ENCODE measurements at regions not wholly inside any gene's neighbourhood (a gene's known extent, or its start where the extent isn't known, plus 50 kb on each side); places are given as distances from the start of the nearest gene placed in this dataset.

DNA sequence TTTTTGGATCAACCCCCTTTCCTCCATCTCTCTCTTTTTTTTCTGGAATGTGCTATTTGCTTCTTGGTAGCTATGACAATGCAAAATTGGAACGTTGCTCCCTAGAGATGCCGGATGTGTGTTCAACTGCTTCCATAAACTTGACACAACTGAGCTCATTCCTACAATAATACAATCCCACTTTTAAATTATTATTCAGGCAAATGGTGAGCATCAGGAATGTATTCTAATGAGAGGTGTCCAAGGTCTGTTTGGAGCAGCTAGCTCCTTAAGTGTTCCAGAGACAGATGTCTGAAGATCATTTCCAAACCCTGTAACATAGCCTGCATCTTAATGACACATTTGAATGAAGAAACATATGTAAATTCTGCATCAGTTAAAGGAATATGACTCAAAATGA lies 518.4 kb downstream of the TAF11L14 start:
- 90% methylated on average over 2 of the region's 2 CpGs for whole genome bisulfite sequencing (ENCODE audit: low lambda C conversion rate, missing lambda C conversion rate)
- no peaks in the 10 kb centered on the region for H3K36me3 ChIP-seq (replicated peaks; ENCODE audit: insufficient read depth, low read depth)
- TF ChIP-seq, protein P1, sequence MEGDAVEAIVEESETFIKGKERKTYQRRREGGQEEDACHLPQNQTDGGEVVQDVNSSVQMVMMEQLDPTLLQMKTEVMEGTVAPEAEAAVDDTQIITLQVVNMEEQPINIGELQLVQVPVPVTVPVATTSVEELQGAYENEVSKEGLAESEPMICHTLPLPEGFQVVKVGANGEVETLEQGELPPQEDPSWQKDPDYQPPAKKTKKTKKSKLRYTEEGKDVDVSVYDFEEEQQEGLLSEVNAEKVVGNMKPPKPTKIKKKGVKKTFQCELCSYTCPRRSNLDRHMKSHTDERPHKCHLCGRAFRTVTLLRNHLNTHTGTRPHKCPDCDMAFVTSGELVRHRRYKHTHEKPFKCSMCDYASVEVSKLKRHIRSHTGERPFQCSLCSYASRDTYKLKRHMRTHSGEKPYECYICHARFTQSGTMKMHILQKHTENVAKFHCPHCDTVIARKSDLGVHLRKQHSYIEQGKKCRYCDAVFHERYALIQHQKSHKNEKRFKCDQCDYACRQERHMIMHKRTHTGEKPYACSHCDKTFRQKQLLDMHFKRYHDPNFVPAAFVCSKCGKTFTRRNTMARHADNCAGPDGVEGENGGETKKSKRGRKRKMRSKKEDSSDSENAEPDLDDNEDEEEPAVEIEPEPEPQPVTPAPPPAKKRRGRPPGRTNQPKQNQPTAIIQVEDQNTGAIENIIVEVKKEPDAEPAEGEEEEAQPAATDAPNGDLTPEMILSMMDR (IDR thresholded peaks at IDR 0.05; ENCODE audit: poor library complexity) = no peak
- TF ChIP-seq EZH2 (IDR thresholded peaks at IDR 0.05; ENCODE audit: borderline replicate concordance) = no peak
- no peak for TF ChIP-seq EZH2phosphoT487 (IDR thresholded peaks at IDR 0.05; ENCODE audit: low read depth, severe bottlenecking, unreplicated experiment)
- no peaks in the 10 kb centered on the region for H3K9me3 ChIP-seq (ENCODE audit: low read depth)
- no peak overlapping the region for H3K4me2 ChIP-seq
- H3K4me3 ChIP-seq = no peak overlapping the region
- H4K20me1 ChIP-seq (ENCODE audit: insufficient read depth, poor library complexity, severe bottlenecking) = no peaks in the 10 kb centered on the region
- no peak overlapping the region for H3K27ac ChIP-seq
- DNase-seq (ENCODE audit: low spot score) = no peak
- no peaks in the 10 kb centered on the region for H3K79me2 ChIP-seq
- H3K9me2 ChIP-seq (replicated peaks; ENCODE audit: insufficient read depth) = no peaks in the 10 kb centered on the region
- H3K4me1 ChIP-seq (ENCODE audit: insufficient read depth) = no peaks in the 10 kb centered on the region
- no peaks in the 10 kb centered on the region for H3K27me3 ChIP-seq
- H2AFZ ChIP-seq = no peak overlapping the region

DNA sequence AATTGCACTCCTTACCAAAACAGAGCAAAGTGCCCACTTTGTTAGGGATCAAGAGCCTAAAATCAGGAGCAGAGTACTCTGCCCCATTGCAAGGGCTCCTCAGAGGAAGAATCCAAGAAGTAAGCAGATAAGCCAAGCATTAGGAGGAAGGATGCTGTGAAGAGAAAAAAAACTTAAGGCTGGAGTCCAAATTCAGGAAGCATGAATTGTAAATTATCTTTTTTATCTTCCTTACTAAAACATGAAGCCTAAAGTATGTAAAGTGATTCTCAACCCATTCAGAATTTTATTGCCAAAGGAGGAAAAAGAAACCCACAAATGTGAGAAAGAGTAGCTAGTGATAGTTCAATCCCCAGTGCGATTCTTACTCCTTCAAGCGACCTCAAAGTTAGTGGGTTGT lies 523.9 kb downstream of the TAF11L14 start:
- no peak for DNase-seq (ENCODE audit: low spot score)
- H3K9me3 ChIP-seq (ENCODE audit: low read depth) = no peaks in the 10 kb centered on the region
- 100% methylated on average over 2 of the region's 2 CpGs for WGBS (ENCODE audit: low lambda C conversion rate, missing lambda C conversion rate)
- H3K27ac ChIP-seq = no peak overlapping the region
- H3K36me3 ChIP-seq (replicated peaks; ENCODE audit: insufficient read depth, low read depth) = no peaks in the 10 kb centered on the region
- no peaks in the 10 kb centered on the region for H3K79me2 ChIP-seq
- H3K4me2 ChIP-seq = no peak overlapping the region
- H3K27me3 ChIP-seq = no peaks in the 10 kb centered on the region
- no peak overlapping the region for H2AFZ ChIP-seq
- H4K20me1 ChIP-seq (ENCODE audit: insufficient read depth, poor library complexity, severe bottlenecking) = no peaks in the 10 kb centered on the region
- TF ChIP-seq, protein P1 (IDR thresholded peaks at IDR 0.05; ENCODE audit: poor library complexity) = no peak
- TF ChIP-seq EZH2 (IDR thresholded peaks at IDR 0.05; ENCODE audit: borderline replicate concordance) (no peak), EZH2phosphoT487 (IDR thresholded peaks at IDR 0.05; ENCODE audit: low read depth, severe bottlenecking, unreplicated experiment) (no peak)
- no peaks in the 10 kb centered on the region for H3K9me2 ChIP-seq (replicated peaks; ENCODE audit: insufficient read depth)
- H3K4me1 ChIP-seq (ENCODE audit: insufficient read depth) = no peaks in the 10 kb centered on the region
- H3K4me3 ChIP-seq = no peak overlapping the region

DNA sequence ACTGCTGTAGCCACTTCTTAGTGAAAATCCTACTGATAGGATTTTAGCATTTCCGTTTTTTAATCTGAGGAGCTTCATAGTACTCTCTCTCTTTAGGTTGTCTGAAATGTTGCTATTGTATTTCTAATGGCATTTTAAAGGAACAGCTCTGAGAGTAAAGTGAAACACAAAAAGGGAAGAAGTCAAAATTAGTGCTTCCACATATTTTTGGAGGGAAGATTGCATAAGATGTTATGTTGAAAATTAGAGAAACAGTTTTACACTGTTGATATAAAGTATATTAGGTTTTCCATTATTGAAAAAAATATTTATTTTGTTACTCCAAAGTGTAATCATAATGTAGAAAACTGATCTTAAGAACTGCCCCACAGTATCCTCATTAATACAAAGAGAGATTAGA lies 525.1 kb downstream of the TAF11L14 start:
- Histone ChIP-seq H3K4me3 (no peak overlapping the region), H4K20me1 (ENCODE audit: insufficient read depth, poor library complexity, severe bottlenecking) (no peaks in the 10 kb centered on the region), H3K4me2 (no peak overlapping the region), H2AFZ (no peak overlapping the region), H3K4me1 (ENCODE audit: insufficient read depth) (no peaks in the 10 kb centered on the region), H3K27ac (no peak overlapping the region), H3K27me3 (no peaks in the 10 kb centered on the region), H3K9me2 (replicated peaks; ENCODE audit: insufficient read depth) (no peaks in the 10 kb centered on the region), H3K79me2 (no peaks in the 10 kb centered on the region), H3K36me3 (replicated peaks; ENCODE audit: insufficient read depth, low read depth) (no peaks in the 10 kb centered on the region), H3K9me3 (ENCODE audit: low read depth) (no peaks in the 10 kb centered on the region)
- WGBS (ENCODE audit: low lambda C conversion rate, missing lambda C conversion rate) = 65% methylated on average over 1 of the region's 1 CpG
- TF ChIP-seq EZH2 (IDR thresholded peaks at IDR 0.05; ENCODE audit: borderline replicate concordance) (no peak), EZH2phosphoT487 (IDR thresholded peaks at IDR 0.05; ENCODE audit: low read depth, severe bottlenecking, unreplicated experiment) (no peak)
- TF ChIP-seq, protein P1 (IDR thresholded peaks at IDR 0.05; ENCODE audit: poor library complexity) = no peak
- DNase-seq (ENCODE audit: low spot score) = no peak

DNA sequence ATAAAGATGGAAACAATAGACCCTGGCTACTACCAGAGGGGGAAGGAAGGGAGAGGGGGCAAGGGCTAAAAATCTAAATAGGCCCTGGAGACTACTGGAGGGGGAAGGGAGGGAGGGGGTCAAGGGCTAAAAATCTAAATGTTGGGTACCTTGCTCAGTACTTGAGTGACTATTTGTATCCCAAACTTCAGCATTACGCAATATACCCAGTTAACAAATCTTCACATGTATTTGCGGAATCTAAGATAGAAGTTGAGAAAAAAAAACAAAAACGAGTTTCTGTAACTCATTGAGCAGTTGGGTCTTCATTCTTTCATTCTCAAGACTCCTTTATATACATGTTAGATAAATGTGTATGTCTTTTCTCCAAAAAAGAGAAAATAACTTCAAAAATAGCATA lies 537.4 kb downstream of the TAF11L14 start:
- Histone ChIP-seq H3K9me2 (replicated peaks; ENCODE audit: insufficient read depth) (no peaks in the 10 kb centered on the region), H3K4me3 (no peak overlapping the region), H3K9me3 (ENCODE audit: low read depth) (no peaks in the 10 kb centered on the region), H3K27me3 (no peaks in the 10 kb centered on the region), H4K20me1 (ENCODE audit: insufficient read depth, poor library complexity, severe bottlenecking) (no peaks in the 10 kb centered on the region), H3K27ac (no peak overlapping the region), H3K4me2 (no peak overlapping the region), H3K4me1 (ENCODE audit: insufficient read depth) (no peaks in the 10 kb centered on the region), H3K79me2 (no peaks in the 10 kb centered on the region), H2AFZ (no peak overlapping the region), H3K36me3 (replicated peaks; ENCODE audit: insufficient read depth, low read depth) (no peaks in the 10 kb centered on the region)
- TF ChIP-seq, protein P1 (IDR thresholded peaks at IDR 0.05; ENCODE audit: poor library complexity) = no peak
- TF ChIP-seq EZH2 (IDR thresholded peaks at IDR 0.05; ENCODE audit: borderline replicate concordance) = no peak
- TF ChIP-seq EZH2phosphoT487 (IDR thresholded peaks at IDR 0.05; ENCODE audit: low read depth, severe bottlenecking, unreplicated experiment) = no peak
- WGBS (ENCODE audit: low lambda C conversion rate, missing lambda C conversion rate) = 72% methylated on average over 3 of the region's 3 CpGs
- DNase-seq (ENCODE audit: low spot score) = no peak
